Osteoblast (primary cell): ENCODE measurements at regions not wholly inside any gene's neighbourhood (a gene's known extent, or its start where the extent isn't known, plus 50 kb on each side); places are given as distances from the start of the nearest gene placed in this dataset.

Source experiments
- DNase-seq: peaks from one replicate; pipeline ENCODE4 v3.0.0; 2011; ENCODE audit warnings: low spot score, mixed read lengths; ENCODE audit not compliant: insufficient read length; ENCODE audit errors: missing footprints
- H2AFZ ChIP-seq: 2 replicates; pipeline ENCODE4 v1.6.0; 2011; ENCODE audit warnings: mild to moderate bottlenecking, low read length
- H3K27ac ChIP-seq: 2 replicates; pipeline ENCODE4 v1.5.1; 2011; ENCODE audit warnings: mild to moderate bottlenecking, low read depth, low read length, moderate library complexity
- H3K27me3 ChIP-seq: 2 replicates; pipeline ENCODE4 v1.6.0; 2012; ENCODE audit warnings: mild to moderate bottlenecking, control low read depth, inconsistent platforms, low read length, moderate library complexity; ENCODE audit not compliant: insufficient read depth
- H3K36me3 ChIP-seq: 2 replicates; pipeline ENCODE4 v1.5.1; 2011; ENCODE audit warnings: mild to moderate bottlenecking, low read length, control low read depth, moderate library complexity; ENCODE audit not compliant: insufficient read depth
- H3K4me1 ChIP-seq: 2 replicates; pipeline ENCODE4 v1.5.1; 2011; ENCODE audit warnings: mild to moderate bottlenecking, low read length, control low read depth, moderate library complexity; ENCODE audit not compliant: insufficient read depth
- H3K4me2 ChIP-seq: 2 replicates; pipeline ENCODE4 v1.6.0; 2011; ENCODE audit warnings: mild to moderate bottlenecking, low read length; ENCODE audit not compliant: insufficient read depth
- H3K4me3 ChIP-seq: fragments of 200-600 bp; sonication (generic); 3 replicates; pipeline ENCODE4 v1.5.1; 2012; ENCODE audit warnings: mild to moderate bottlenecking, low read length, inconsistent platforms; ENCODE audit not compliant: insufficient read depth
- H3K79me2 ChIP-seq: 2 replicates; pipeline ENCODE4 v1.6.0; 2012; ENCODE audit warnings: mild to moderate bottlenecking, low read length, control low read depth, inconsistent platforms; ENCODE audit not compliant: insufficient read depth
- H3K9me3 ChIP-seq: 2 replicates; pipeline ENCODE4 v1.5.1; 2011; ENCODE audit warnings: low read depth, low read length, control low read depth
- H4K20me1 ChIP-seq: 2 replicates; pipeline ENCODE4 v1.6.0; 2012; ENCODE audit warnings: mild to moderate bottlenecking, low read length, control low read depth; ENCODE audit not compliant: insufficient read depth
- TF ChIP-seq, protein P1 (sequence below): IDR thresholded peaks from 2 replicates; pipeline ENCODE4 v1.5.1; 2011; ENCODE audit warnings: mild to moderate bottlenecking, low read depth, low read length, moderate library complexity; ENCODE audit errors: extremely low read depth

GRCh38 chr22:49417326-49417725 is 410.3 kb downstream of the BRD1 start:
- no peaks in the 10 kb centered on the region for H4K20me1 ChIP-seq
- no peaks in the 10 kb centered on the region for H3K27me3 ChIP-seq
- no peak overlapping the region for H3K4me3 ChIP-seq
- no peaks in the 10 kb centered on the region for H3K9me3 ChIP-seq
- no peaks in the 10 kb centered on the region for H3K79me2 ChIP-seq
- H3K27ac ChIP-seq = no peak overlapping the region
- H3K36me3 ChIP-seq = no peaks in the 10 kb centered on the region
- H3K4me1 ChIP-seq = no peaks in the 10 kb centered on the region
- H2AFZ ChIP-seq = no peak overlapping the region
- TF ChIP-seq, protein P1, sequence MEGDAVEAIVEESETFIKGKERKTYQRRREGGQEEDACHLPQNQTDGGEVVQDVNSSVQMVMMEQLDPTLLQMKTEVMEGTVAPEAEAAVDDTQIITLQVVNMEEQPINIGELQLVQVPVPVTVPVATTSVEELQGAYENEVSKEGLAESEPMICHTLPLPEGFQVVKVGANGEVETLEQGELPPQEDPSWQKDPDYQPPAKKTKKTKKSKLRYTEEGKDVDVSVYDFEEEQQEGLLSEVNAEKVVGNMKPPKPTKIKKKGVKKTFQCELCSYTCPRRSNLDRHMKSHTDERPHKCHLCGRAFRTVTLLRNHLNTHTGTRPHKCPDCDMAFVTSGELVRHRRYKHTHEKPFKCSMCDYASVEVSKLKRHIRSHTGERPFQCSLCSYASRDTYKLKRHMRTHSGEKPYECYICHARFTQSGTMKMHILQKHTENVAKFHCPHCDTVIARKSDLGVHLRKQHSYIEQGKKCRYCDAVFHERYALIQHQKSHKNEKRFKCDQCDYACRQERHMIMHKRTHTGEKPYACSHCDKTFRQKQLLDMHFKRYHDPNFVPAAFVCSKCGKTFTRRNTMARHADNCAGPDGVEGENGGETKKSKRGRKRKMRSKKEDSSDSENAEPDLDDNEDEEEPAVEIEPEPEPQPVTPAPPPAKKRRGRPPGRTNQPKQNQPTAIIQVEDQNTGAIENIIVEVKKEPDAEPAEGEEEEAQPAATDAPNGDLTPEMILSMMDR = no peak
- H3K4me2 ChIP-seq = no peak overlapping the region
- DNase-seq = no peak

- Histone ChIP-seq H2AFZ (no peak overlapping the region), H3K36me3 (no peaks in the 10 kb centered on the region), H3K79me2 (no peaks in the 10 kb centered on the region), H3K27ac (no peak overlapping the region), H3K4me3 (no peak overlapping the region), H4K20me1 (no peaks in the 10 kb centered on the region), H3K27me3 (no peaks in the 10 kb centered on the region), H3K4me1 (no peaks in the 10 kb centered on the region), H3K9me3 (no peaks in the 10 kb centered on the region), H3K4me2 (no peak overlapping the region)
- peak; percentile 6 for DNase-seq
- TF ChIP-seq, protein P1 = no peak
Measured at GRCh38 chr22:49415151-49415951, 412.3 kb downstream of the BRD1 start.

DNA sequence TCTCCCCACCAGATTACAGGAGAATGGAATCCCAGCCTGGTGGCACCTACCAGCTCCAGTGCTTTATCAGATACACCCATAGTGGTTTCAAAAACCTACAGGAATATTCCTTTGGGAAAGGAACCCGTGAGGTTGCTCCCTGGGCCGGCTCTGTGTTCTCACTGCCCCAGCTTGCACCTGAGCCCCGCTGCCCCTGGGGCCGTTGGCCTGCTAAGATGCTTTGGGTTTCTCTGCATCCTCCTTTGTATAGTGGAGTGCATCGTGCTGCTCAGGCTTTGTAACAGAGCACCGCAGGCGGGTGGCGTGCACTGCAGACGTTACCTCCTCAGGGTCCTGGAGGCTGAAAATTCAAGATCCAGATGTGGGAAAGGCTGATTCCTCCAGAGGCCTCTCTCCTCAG is 414.1 kb downstream of the BRD1 start:
- TF ChIP-seq, protein P1 = no peak
- Histone ChIP-seq H3K27me3 (no peaks in the 10 kb centered on the region), H3K27ac (no peak overlapping the region), H2AFZ (no peak overlapping the region), H3K9me3 (no peaks in the 10 kb centered on the region), H3K4me1 (no peaks in the 10 kb centered on the region), H3K4me3 (no peak overlapping the region), H4K20me1 (no peaks in the 10 kb centered on the region), H3K4me2 (no peak overlapping the region), H3K79me2 (no peaks in the 10 kb centered on the region), H3K36me3 (no peaks in the 10 kb centered on the region)
- DNase-seq = peak; percentile 41

GRCh38 chr22:49413146-49413545 is 414.5 kb downstream of the BRD1 start:
- Histone ChIP-seq H3K36me3 (no peaks in the 10 kb centered on the region), H3K4me3 (no peak overlapping the region), H3K27ac (no peak overlapping the region), H3K79me2 (no peaks in the 10 kb centered on the region), H4K20me1 (no peaks in the 10 kb centered on the region), H3K4me1 (no peaks in the 10 kb centered on the region), H2AFZ (no peak overlapping the region), H3K4me2 (no peak overlapping the region), H3K9me3 (no peaks in the 10 kb centered on the region), H3K27me3 (no peaks in the 10 kb centered on the region)
- no peak for DNase-seq
- TF ChIP-seq, protein P1 = no peak
